ENCODE measurements at regions not wholly inside any gene's neighbourhood (a gene's known extent, or its start where the extent isn't known, plus 50 kb on each side); places are given as distances from the start of the nearest gene placed in this dataset.

DNA sequence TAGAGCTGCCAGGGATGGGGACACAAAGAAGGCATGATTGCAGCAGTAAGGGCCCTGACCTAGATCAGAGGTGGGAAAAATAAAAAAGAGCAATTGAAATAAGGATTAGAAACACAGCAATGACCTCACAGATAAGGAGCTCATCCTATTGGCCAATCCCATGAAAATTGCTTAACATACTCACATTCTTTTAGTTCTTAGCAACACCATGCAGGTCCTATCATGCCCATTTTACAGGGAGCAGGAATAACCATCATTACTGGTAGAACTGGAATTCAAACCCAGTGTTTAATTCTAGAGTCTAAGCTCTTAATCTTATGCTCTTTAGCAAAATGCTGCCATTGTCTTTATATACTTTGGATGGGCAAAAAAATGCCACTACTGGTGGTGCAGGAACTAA is 267.7 kb downstream of the RNF144B start:
- TF ChIP-seq, protein P1, sequence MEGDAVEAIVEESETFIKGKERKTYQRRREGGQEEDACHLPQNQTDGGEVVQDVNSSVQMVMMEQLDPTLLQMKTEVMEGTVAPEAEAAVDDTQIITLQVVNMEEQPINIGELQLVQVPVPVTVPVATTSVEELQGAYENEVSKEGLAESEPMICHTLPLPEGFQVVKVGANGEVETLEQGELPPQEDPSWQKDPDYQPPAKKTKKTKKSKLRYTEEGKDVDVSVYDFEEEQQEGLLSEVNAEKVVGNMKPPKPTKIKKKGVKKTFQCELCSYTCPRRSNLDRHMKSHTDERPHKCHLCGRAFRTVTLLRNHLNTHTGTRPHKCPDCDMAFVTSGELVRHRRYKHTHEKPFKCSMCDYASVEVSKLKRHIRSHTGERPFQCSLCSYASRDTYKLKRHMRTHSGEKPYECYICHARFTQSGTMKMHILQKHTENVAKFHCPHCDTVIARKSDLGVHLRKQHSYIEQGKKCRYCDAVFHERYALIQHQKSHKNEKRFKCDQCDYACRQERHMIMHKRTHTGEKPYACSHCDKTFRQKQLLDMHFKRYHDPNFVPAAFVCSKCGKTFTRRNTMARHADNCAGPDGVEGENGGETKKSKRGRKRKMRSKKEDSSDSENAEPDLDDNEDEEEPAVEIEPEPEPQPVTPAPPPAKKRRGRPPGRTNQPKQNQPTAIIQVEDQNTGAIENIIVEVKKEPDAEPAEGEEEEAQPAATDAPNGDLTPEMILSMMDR (IDR thresholded peaks at IDR 0.05), result no peak
- no peak for TF ChIP-seq POLR2A (IDR thresholded peaks at IDR 0.05)
- no peak for TF ChIP-seq POLR2AphosphoS5 (IDR thresholded peaks at IDR 0.05)
